GM18858 (cell line): ENCODE measurements at regions not wholly inside any gene's neighbourhood (a gene's known extent, or its start where the extent isn't known, plus 50 kb on each side); places are given as distances from the start of the nearest gene placed in this dataset.
"Not testable (repeated sequence)": the region's sequence is repeated elsewhere in the genome, so short reads cannot be mapped to it uniquely, and the experiment has no call there.

Experiments
- ATAC-seq: cut with Tn5 transposase; IDR thresholded peaks from one replicate; pipeline ENCODE4 v1.9.1; 2021; ENCODE audit not compliant: unreplicated experiment

- ATAC-seq, result no peak
Observed at GRCh38 chr1:81547261-81547911, 253.3 kb upstream of the ADGRL2 start.

- no peak for ATAC-seq
Observed at GRCh38 chr1:81545734-81546133, 255.0 kb upstream of the ADGRL2 start.

DNA sequence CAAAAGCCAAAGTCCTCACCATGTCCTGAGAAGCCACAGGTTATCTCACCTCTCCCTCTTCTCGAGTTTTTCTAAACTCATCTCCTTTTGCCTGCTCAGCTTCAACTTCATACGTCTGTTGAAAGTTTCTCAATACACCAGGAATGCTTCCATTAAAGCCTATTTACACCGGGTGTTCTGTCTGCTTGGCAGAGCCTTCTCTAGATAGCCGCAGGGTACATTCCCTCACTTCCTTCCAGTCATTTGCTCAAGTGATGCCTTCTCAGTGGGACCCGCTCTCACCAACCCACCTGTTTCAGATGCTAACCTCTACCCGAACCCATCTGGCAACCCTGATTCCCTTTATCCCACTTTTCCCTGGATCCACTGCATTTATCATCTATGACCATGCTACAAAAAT lies 257.0 kb upstream of the ADGRL2 start:
- no peak for ATAC-seq

GRCh38 chr1:81542196-81542595 lies 258.5 kb upstream of the ADGRL2 start:
- ATAC-seq, result no peak

- ATAC-seq, result no peak
Observed at GRCh38 chr1:81540216-81540615, 260.5 kb upstream of the ADGRL2 start.

DNA sequence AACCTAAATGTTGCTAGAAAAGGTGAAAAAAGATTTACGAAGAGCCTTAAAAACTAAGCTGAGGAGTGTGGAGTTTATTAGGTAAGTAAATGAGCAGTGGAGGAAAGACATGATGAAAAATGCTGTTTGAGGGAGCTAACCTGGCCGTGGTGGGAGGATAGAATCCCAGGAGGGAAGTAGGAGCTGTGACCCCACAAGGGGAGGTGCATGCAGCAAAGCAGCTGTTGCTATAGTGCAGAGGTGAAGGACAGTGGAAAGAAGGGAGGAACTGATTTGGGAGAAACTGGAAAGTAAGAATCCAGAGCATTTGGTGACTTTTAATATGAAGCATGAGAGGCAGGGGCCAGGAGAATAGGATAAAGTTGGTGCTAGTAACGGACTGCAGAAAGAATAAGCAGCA lies 271.7 kb upstream of the ADGRL2 start:
- ATAC-seq, result no peak

- ATAC-seq, result no peak
Observed at GRCh38 chr1:81525085-81525484, 275.6 kb upstream of the ADGRL2 start.

DNA sequence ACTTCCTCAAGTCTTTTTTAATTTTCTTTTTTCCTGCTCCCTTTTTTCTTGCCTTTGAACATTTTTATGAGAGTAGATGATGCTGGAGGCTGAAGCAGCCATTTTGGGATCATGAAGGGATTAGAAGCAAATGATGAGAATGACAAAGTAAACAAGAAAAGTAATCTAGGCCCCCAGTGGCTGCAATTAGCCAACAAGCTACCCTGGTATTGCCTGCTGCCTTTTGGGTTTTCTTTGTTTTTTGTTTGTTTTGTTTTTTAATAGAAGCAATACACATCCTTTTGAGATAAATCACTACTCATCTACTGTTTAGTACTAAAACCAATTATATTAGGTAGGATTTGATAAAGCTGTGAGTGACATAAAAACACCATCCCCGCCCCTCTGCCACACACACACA lies 280.7 kb upstream of the ADGRL2 start:
- no peak for ATAC-seq

GRCh38 chr1:81517987-81518386 lies 282.7 kb upstream of the ADGRL2 start:
- no peak for ATAC-seq

- no peak for ATAC-seq
Observed at GRCh38 chr1:81513796-81514354, 286.9 kb upstream of the ADGRL2 start.

DNA sequence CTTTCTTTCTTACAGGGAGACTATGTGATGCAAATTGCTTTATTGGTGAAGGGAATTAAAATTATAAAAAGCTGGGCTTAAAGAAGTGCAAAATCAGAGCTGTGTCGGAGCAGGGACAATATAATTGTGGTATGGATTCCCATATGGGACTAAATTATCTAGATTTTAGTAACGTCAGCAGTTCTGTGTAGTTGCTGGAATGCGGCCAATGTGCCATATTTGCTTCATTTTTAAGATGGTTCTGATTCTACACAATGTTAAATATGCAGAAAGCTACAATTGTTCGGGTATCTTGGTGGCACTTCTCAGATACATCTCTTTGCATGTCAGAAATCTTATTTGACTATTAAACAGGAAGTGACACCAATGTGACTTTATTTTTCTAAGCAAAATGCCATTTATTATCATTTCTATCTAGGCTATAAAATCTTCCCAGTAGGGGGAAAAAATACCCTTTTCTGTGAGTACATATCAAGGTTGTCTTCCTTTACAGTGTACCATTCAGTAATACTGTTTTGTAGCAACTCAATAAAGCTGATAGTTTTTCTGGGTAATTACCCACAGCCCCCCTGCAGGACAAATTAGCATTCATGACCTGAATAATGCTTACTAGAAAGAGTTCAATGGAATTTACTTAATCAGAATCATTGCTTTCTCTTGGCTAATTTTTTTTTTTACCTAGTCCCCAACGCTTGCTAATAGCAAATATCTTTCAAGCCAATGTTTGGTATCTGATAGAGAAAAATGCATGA lies 288.3 kb upstream of the ADGRL2 start:
- ATAC-seq, result no peak

DNA sequence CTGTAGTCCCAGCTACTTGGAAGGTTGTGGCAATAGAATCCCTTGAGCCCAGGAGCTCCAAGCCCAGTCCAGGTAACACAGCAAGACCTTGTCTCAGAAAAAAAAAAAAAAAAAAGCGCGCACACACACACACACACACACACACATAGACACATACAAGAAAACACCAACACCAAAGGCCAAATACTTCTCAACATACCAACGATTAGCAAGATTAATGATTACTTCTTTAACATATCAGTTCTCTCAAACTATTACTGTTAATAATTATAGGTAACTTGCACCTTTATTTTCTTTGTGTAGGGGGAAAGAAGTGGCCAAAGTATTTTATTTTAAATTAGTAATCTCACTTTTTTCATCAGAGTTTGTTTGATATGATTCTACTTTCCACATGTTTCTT lies 289.5 kb upstream of the ADGRL2 start:
- no peak for ATAC-seq

- ATAC-seq, result no peak
Observed at GRCh38 chr1:81510701-81511100, 290.0 kb upstream of the ADGRL2 start.

- ATAC-seq, result no peak
Observed at GRCh38 chr1:81509594-81509993, 291.1 kb upstream of the ADGRL2 start.

DNA sequence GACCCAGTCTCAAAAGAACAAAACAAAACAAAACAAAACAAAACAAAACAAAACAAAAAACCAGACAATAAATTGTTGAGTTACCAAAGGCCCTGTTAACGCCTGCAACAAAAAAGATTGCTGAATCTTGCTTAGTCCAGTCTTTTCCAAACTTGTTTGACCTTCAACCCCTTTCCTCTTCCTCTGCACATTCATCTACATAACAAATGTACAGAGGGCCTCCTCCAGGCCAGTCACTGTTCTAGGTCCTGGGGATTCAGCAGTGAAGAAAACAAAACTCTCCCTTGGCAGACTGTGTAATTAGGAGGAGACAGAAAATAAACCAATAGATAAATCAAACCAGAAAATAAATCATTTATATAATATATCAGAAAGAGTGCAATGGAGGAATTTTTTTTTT lies 294.0 kb upstream of the ADGRL2 start:
- ATAC-seq, result no peak

DNA sequence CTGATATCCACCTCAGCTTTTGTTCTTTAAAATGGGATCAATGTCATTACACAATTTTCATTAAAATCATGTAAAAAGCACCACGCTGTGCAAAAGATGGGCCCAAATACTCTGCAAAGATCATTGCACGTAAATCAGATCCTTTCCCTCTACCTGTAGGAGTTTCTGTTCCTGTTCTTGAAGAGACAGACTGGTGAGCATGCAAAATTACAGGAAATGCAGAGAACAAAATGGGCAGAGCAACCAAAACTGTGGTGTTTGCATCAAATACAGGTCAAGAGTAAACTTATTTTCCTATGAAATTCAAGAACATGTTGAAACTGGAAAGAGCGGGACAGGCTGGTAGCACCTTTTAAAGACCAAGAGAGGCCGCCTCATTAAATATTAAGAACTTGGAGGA lies 294.9 kb upstream of the ADGRL2 start:
- ATAC-seq, result peak; percentile 100

GRCh38 chr1:81504820-81505219 lies 295.9 kb upstream of the ADGRL2 start:
- not testable (repeated sequence) for ATAC-seq

- ATAC-seq, result not testable (repeated sequence)
Observed at GRCh38 chr1:81502705-81503104, 298.0 kb upstream of the ADGRL2 start.

- not testable (repeated sequence) for ATAC-seq
Observed at GRCh38 chr1:81501485-81501884, 299.2 kb upstream of the ADGRL2 start.

- ATAC-seq, result no peak
Observed at GRCh38 chr1:81499487-81499886, 301.2 kb upstream of the ADGRL2 start.

DNA sequence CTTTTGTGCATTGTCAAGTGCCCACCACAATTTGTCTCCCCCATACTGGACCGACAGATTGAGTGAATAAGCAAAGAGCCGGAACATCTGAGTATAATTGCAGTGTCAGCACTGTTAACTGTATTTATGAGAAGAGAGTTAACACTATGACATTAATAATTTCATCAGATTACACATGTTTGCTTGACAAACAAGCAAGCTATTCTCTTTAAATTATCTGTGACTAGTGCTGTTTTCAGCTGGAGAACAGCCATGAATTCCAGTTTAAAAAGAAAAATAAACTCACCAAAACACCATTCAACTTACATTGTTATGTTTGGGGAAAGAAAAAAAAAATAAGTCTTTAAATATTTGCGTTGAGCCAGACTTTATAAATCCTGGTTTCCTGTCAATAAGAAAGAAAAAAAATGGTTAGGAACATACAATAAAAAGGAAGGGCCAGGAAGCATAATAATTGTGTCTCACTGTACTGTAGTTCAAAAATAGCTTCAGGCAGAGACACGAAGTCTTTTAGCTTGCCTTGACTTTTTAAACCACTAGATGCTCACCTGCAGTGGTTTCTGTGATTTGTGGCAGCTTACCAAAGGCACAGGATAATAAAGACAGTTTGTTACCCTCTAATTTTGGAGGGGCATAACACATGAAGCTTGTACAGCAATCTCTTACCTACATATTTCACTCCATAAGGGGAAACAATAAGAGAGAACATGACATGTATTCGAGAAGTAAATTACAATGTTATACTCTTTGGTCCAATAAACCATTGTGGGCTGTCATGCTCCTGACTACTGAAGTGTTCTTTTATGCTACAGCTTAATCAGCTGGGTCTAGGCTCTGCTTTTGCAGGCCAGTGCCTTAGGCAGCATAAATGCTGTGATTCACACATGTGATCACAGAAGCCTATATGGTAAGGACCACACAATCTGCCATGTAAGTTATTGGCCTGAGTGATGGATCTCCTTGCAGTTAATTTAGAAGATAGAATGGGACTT lies 302.0 kb upstream of the ADGRL2 start:
- ATAC-seq, result no peak
